Epithelial cell of prostate (primary cell): ENCODE measurements at regions not wholly inside any gene's neighbourhood (a gene's known extent, or its start where the extent isn't known, plus 50 kb on each side); places are given as distances from the start of the nearest gene placed in this dataset.
"Not testable (repeated sequence)": the region's sequence is repeated elsewhere in the genome, so short reads cannot be mapped to it uniquely, and the experiment has no call there.

ENCODE experiments used
- DNase-seq: peaks from one replicate; pipeline ENCODE4 v3.0.0-alpha.2; 2011; ENCODE audit warnings: low read depth, low spot score
- H3K27ac ChIP-seq: fragments of 450-650 bp; 2 replicates; pipeline ENCODE4 v1.5.1; 2017; ENCODE audit warnings: mild to moderate bottlenecking

- DNase-seq: no peak
- no peak overlapping the region for H3K27ac ChIP-seq
Observed at GRCh38 chr13:90027409-90027808, 1320.1 kb upstream of the MIR17HG start.

GRCh38 chr13:90032313-90032712 lies 1315.2 kb upstream of the MIR17HG start:
- H3K27ac ChIP-seq: no peak overlapping the region
- no peak for DNase-seq

GRCh38 chr13:90032841-90033493 lies 1314.5 kb upstream of the MIR17HG start:
- no peak for DNase-seq
- no peak overlapping the region for H3K27ac ChIP-seq

- DNase-seq: no peak
- H3K27ac ChIP-seq: no peak overlapping the region
Observed at GRCh38 chr13:90039516-90039915, 1308.0 kb upstream of the MIR17HG start.

GRCh38 chr13:90047600-90047999 lies 1299.9 kb upstream of the MIR17HG start:
- H3K27ac ChIP-seq: no peak overlapping the region
- DNase-seq: no peak

GRCh38 chr13:90049989-90050671 lies 1297.4 kb upstream of the MIR17HG start:
- no peak overlapping the region for H3K27ac ChIP-seq
- DNase-seq: no peak

- peak; percentile 63 for DNase-seq
- H3K27ac ChIP-seq: no peak overlapping the region
Observed at GRCh38 chr13:90055121-90055520, 1292.4 kb upstream of the MIR17HG start.

GRCh38 chr13:90055760-90056159 lies 1291.7 kb upstream of the MIR17HG start:
- H3K27ac ChIP-seq: no peak overlapping the region
- DNase-seq: no peak

- not testable (repeated sequence) for H3K27ac ChIP-seq, DNase-seq
Observed at GRCh38 chr13:90064226-90064625, 1283.3 kb upstream of the MIR17HG start.

- no peak overlapping the region for H3K27ac ChIP-seq
- DNase-seq: no peak
Observed at GRCh38 chr13:90068658-90069057, 1278.8 kb upstream of the MIR17HG start.

GRCh38 chr13:90070362-90070761 lies 1277.1 kb upstream of the MIR17HG start:
- no peak overlapping the region for H3K27ac ChIP-seq
- no peak for DNase-seq

- H3K27ac ChIP-seq: no peak overlapping the region
- no peak for DNase-seq
Observed at GRCh38 chr13:90070837-90071525, 1276.5 kb upstream of the MIR17HG start.

- no peak overlapping the region for H3K27ac ChIP-seq
- DNase-seq: no peak
Observed at GRCh38 chr13:90084684-90085290, 1262.7 kb upstream of the MIR17HG start.

GRCh38 chr13:90089051-90089450 lies 1258.4 kb upstream of the MIR17HG start:
- no peak overlapping the region for H3K27ac ChIP-seq
- no peak for DNase-seq

- DNase-seq: no peak
- H3K27ac ChIP-seq: no peak overlapping the region
Observed at GRCh38 chr13:90091611-90092010, 1255.9 kb upstream of the MIR17HG start.

- H3K27ac ChIP-seq: no peak overlapping the region
- no peak for DNase-seq
Observed at GRCh38 chr13:90094357-90094756, 1253.1 kb upstream of the MIR17HG start.

- no peak overlapping the region for H3K27ac ChIP-seq
- no peak for DNase-seq
Observed at GRCh38 chr13:90098577-90098976, 1248.9 kb upstream of the MIR17HG start.

GRCh38 chr13:90099847-90100246 lies 1247.6 kb upstream of the MIR17HG start:
- no peak for DNase-seq
- H3K27ac ChIP-seq: no peak overlapping the region

GRCh38 chr13:90103099-90103784 lies 1244.2 kb upstream of the MIR17HG start:
- DNase-seq: no peak
- H3K27ac ChIP-seq: no peak overlapping the region

- H3K27ac ChIP-seq: peak overlapping the region; percentile 63
- DNase-seq: no peak
Observed at GRCh38 chr13:90104764-90105163, 1242.7 kb upstream of the MIR17HG start.
